ENCODE measurements at regions not wholly inside any gene's neighbourhood (a gene's known extent, or its start where the extent isn't known, plus 50 kb on each side); places are given as distances from the start of the nearest gene placed in this dataset.
A peak's percentile ranks its signal among the peaks of the same experiment; 100 is the strongest.

DNA sequence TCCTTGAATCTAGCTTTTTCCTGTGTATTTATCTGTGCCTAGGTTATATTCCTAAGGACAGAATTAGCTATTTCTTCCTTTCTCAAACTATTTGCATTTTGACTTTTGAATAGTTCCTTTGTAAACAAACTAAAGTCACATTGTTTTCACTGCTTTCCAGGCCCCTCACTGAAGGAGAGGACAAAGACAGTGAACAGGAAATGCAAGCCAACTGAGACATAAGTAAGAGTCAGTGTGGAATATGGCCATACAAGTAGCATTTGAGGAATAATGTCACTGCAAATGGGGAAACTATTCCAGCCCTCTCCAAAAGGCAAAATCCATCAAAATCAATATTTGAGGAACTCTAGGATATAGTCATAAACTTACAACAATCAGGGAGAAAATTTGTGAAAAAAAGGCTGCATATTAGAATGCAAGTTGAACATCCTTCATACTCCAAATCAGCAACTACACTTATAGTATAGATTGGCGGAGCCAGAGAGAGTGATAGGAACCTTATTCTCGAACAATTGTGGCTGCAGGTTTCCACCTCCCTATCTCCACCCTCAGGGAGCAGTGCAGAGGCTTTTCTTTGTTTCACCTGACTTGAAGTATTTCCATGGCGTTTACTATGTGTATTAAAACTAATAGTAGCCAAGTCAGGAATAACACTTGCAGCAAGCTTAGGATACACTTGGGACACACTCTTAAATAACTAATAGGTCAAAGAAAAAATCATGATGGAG is 1110.4 kb upstream of the ADGRL3 start:
- Histone ChIP-seq H3K27me3 (replicated peaks in 1 of 4; ENCODE audit: control insufficient read depth in 3 of 4, extremely low read depth in 1 of 4, insufficient read depth in 3 of 4, low read length in 3 of 4) (no peaks in the 10 kb centered on the region), H3K79me1 (ENCODE audit: low read depth, low read length) (no peaks in the 10 kb centered on the region), H4K8ac (ENCODE audit: extremely low read depth, insufficient read depth, low read length) (no peak overlapping the region), H2BK20ac (ENCODE audit: low read length) (no peak overlapping the region), H4K20me1 (replicated peaks in 1 of 2; ENCODE audit: control insufficient read depth in 1 of 2, insufficient read depth in 2 of 2, low read length in 2 of 2) (no peaks in the 10 kb centered on the region), H2AFZ (ENCODE audit: low read length) (no peak overlapping the region), H2BK5ac (ENCODE audit: low read depth, low read length) (no peak overlapping the region), H4K91ac (replicated peaks; ENCODE audit: insufficient read length, low read length) (no peak overlapping the region), H2BK120ac (replicated peaks; ENCODE audit: low read depth, low read length) (no peak overlapping the region), H3K9ac (replicated peaks in 1 of 4; ENCODE audit: extremely low read depth in 1 of 4, low read depth in 3 of 4, low read length in 3 of 4) (no peak overlapping the region), H2BK15ac (ENCODE audit: low read length) (no peak overlapping the region), H3K9me3 (ENCODE audit: insufficient read depth in 2 of 2, low read depth in 1 of 2, low read length in 1 of 2) (no peaks in the 10 kb centered on the region), H3K23me2 (ENCODE audit: low read depth, low read length) (no peaks in the 10 kb centered on the region), H3K4me3 (ENCODE audit: extremely low read depth in 1 of 4, insufficient read depth in 2 of 4, low read depth in 3 of 4, low read length in 4 of 4) (peak overlapping the region in 1 of 4 experiments; percentile 8; a peak in 1 of 8 replicates), H2AK5ac (ENCODE audit: low read depth, low read length) (no peak overlapping the region), H3K56ac (replicated peaks; ENCODE audit: insufficient read length, low read depth, low read length) (no peak overlapping the region), H2BK12ac (ENCODE audit: low read depth, low read length) (no peak overlapping the region), H3K23ac (ENCODE audit: insufficient read length) (no peak overlapping the region), H3K79me2 (ENCODE audit: control insufficient read depth in 1 of 2, insufficient read depth in 2 of 2, low read length in 2 of 2) (no peaks in the 10 kb centered on the region), H3K4ac (replicated peaks; ENCODE audit: insufficient read length, low read depth, low read length) (no peak overlapping the region), H3K27ac (ENCODE audit: low read depth, low read length) (peak overlapping the region; percentile 14; the same call in 1 of the 2 replicates), H3K14ac (ENCODE audit: insufficient read length) (no peak overlapping the region), H4K5ac (ENCODE audit: insufficient read length, low read depth, low read length) (no peak overlapping the region), H3K36me3 (ENCODE audit: control insufficient read depth in 2 of 4, insufficient read depth in 4 of 4, low read length in 3 of 4) (no peaks in the 10 kb centered on the region), H3K18ac (ENCODE audit: extremely low read depth, low read length) (no peak overlapping the region), H3K4me1 (replicated peaks in 1 of 4; ENCODE audit: control insufficient read depth in 3 of 4, insufficient read depth in 4 of 4, low read length in 3 of 4) (peaks cover 0 to 2% (median 0%) of the 10 kb centered on the region in 4 experiments; a peak in 2 of 7 replicates), H3K4me2 (ENCODE audit: insufficient read depth in 1 of 2, low read depth in 2 of 2, low read length in 2 of 2) (peak overlapping the region; percentile 38 to 50)
- ChIA-PET CTCF (ENCODE audit: partially characterized antibody) (no interaction called here), POLR2A (ENCODE audit: partially characterized antibody) (no interaction called here)
- WGBS, 2 experiments (ENCODE audit: extremely low coverage in 1 of 2, insufficient coverage in 1 of 2, insufficient read length in 1 of 2, insufficient replicate concordance in 2 of 2, low coverage in 1 of 2, low lambda C conversion rate in 2 of 2, missing lambda C conversion rate in 1 of 2) = 58% methylated on average over 3 of the region's 3 CpGs; no CpG with 5 or more reads in 1 of the 2 experiments
- DNase-seq (ENCODE audit: low read depth in 1 of 2, low spot score in 2 of 2) (no peak), FAIRE-seq (no peak)
- TF ChIP-seq FOSL1 (IDR thresholded peaks at IDR 0.05; ENCODE audit: insufficient read depth, low read depth, low read length) (no peak), EGR1 (IDR thresholded peaks at IDR 0.05; ENCODE audit: borderline replicate concordance, low read depth, low read length) (no peak), KDM4A (IDR thresholded peaks at IDR 0.05; ENCODE audit: low read depth, low read length, severe bottlenecking) (no peak), CTBP2 (IDR thresholded peaks at IDR 0.05; ENCODE audit: borderline replicate concordance, insufficient read depth, insufficient read length, low read length) (no peak), RXRA (IDR thresholded peaks at IDR 0.05; ENCODE audit: insufficient read depth, low read depth, low read length) (no peak), RBBP5 (IDR thresholded peaks at IDR 0.05; ENCODE audit: borderline replicate concordance, low read depth, low read length) (no peak), SP4 (IDR thresholded peaks at IDR 0.05; ENCODE audit: low read length) (no peak), TCF12 (IDR thresholded peaks at IDR 0.05; ENCODE audit: low read depth, low read length) (no peak), TAF1 (IDR thresholded peaks at IDR 0.05; ENCODE audit: low read depth, low read length) (no peak), BRCA1 (IDR thresholded peaks at IDR 0.05; ENCODE audit: low read depth, low read length) (no peak), SRF (IDR thresholded peaks at IDR 0.05; ENCODE audit: low read depth, low read length) (no peak), CBX5 (IDR thresholded peaks at IDR 0.05; ENCODE audit: low read depth, low read length) (no peak)
